ENCODE measurements at regions not wholly inside any gene's neighbourhood (a gene's known extent, or its start where the extent isn't known, plus 50 kb on each side); places are given as distances from the start of the nearest gene placed in this dataset.

GRCh38 chr6:100266494-100267401 lies 198.0 kb downstream of the SIM1 start:
- no peak for DNase-seq

GRCh38 chr6:100262086-100262485 lies 202.6 kb downstream of the SIM1 start:
- DNase-seq, result no peak

DNA sequence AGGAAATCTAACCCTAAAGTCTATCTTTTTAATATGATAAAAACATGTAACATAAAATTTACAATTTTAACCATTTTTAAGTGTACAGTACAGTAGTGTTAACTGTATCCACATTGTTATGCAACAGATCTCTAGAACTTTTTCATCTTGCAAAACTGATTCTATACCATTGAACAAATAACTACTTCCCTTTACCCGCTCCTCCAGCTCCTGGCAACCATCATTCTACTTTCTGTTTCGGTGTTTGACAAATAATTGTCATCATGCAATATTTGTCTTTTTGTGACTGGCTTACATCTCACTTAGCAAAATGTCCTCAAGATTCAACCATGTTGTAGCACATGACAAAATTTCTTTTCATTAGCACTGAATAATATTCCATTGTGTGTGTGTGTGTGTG lies 203.2 kb downstream of the SIM1 start:
- no peak for DNase-seq

GRCh38 chr6:100260584-100260983 lies 204.1 kb downstream of the SIM1 start:
- no peak for DNase-seq

GRCh38 chr6:100259865-100260264 lies 204.9 kb downstream of the SIM1 start:
- no peak for DNase-seq

DNA sequence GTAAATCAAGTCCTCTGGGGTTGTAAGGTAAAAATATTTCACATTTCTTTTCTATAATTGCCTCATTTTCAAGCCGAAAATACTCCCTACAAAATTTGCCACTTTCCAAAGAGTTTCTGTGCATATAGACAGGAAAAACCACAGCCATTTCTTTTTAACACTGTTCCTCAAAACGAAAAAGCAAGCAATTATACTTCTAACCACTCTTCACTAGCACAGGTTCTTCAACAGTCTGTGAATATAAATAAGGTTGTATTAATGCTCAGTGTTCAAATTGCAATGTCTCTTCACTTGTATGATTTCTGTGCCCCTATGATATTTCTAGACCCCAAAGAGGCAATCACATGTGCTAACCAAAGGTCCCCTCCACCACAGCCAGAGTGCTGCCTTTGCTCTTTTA lies 206.0 kb downstream of the SIM1 start:
- DNase-seq, result no peak

GRCh38 chr6:100257793-100258395 lies 206.8 kb downstream of the SIM1 start:
- DNase-seq, result peak; percentile 48

DNA sequence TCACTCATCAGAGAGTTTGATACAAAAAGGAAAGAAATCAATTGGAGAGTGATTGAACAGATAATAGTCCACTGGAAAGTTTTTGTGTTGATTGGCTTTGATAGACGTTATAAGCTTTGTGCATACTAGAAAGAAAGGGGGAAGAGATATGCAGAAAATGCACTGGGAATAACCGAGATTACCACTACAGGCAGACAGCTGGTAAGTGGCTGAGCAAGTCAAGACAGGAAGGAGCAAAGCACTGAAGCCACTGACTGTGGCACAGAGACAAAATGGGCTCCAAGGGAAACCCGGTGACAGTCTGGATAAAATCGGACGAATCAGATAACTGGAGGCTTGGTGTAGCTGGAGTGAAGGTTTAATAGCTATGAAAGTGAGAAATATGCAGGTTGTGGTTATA lies 209.0 kb downstream of the SIM1 start:
- DNase-seq, result no peak

DNA sequence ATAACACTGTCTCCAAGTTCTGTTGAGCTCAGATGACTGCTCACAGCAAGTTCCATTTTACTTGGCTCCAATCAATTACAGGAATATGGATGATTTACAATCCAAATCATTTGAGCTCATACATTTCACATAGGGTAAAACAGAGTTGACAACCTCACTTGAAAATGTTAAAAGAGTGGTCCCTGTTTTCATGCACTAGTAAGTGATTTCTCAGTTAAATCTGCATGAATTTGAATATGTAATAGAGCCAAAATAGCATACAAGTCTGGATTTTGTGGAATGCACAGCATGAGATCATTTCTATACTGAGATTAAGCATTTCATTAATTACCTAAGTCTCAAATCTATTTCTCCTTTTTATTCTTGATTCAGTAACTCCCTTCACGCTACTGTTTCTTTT lies 217.6 kb downstream of the SIM1 start:
- no peak for DNase-seq

DNA sequence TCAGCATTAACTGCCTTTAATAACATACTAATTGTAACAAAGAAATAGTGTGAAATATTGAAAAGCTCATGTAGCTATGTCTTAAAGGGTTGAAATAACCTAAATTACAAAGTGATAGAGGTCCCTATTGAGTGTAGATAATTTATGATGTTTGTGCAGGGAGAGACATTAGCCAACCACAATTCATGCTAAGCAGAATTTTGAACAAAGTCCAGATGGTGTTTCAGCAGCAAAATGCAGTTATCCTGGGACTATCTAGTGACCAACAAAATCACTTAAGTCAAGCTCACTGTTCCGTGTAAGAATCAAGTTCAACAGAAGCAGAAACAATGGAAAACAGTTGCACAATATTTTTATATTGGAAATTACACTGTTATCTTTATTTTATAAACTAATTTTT lies 218.5 kb downstream of the SIM1 start:
- no peak for DNase-seq

DNA sequence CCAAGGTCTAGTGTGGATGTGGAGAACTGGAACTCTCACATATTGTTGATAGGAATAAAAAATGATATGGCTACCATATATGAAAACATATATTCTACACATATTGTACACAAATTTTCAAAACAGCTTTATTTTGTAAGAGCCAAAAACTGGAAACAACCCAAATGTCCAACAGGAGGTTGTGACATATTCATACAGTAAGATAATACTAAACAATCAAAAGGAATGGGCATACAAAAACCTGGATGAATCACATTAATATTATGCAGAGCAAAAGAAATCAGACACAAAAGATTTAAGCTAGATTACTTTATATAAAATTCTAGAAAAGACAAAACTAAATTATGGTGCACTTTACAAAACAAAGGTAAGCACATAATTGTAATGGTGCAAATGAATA lies 223.9 kb downstream of the SIM1 start:
- no peak for DNase-seq

DNA sequence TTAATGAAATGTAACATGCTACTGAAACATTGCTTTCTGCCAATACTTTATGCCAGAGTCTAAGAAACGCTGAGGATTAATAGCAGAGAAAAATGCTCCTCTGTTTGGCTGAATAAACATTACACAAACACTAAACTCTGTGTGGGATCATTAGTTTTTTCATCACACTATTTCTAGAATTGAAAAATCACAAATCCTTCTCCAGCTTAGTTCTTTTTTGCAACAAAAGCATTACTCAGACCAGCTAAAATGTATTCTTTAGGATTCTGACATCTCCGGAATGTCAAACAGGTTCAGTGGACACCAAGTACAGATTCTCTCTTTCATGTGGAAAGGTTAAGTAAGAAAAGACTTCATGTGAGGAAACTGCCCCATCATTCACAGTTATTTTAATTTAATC lies 226.9 kb downstream of the SIM1 start:
- DNase-seq, result no peak

DNA sequence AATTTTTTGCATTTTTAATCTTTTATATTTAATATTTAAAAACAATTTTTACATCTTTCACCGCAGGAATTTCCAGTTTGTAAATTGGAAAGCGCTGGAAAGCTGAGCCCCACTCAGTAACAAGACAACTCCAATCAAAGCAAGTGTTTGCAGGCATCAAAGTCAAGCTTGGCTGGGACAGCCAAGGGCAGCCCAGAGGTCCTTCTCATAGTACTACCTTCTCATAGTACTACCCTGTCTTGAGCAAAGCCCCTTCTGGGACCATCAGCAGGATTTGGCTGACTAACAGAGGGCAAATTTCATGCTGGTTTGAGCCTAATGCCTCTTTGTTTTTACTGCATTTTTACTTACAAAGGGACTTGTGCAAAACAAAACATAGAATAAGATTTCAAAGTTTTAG lies 228.3 kb downstream of the SIM1 start:
- no peak for DNase-seq

DNA sequence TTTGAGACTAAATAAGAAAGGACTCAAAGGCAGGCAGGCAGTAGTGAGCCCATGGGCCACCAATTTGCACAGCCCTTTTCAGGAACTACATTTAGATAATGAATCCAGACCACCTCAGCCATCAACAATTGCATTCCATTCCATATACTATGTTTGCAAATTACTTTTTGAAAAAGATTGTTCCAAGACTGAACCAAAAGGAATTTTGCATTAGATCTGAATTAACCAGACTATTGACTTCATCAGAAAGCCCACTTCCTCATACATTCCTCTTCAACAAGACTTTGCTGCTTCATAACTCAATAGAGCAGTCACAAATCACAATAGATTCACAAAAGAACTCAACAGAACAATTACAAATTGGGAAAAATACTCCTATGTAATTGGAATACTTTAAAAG lies 229.1 kb downstream of the SIM1 start:
- no peak for DNase-seq

DNA sequence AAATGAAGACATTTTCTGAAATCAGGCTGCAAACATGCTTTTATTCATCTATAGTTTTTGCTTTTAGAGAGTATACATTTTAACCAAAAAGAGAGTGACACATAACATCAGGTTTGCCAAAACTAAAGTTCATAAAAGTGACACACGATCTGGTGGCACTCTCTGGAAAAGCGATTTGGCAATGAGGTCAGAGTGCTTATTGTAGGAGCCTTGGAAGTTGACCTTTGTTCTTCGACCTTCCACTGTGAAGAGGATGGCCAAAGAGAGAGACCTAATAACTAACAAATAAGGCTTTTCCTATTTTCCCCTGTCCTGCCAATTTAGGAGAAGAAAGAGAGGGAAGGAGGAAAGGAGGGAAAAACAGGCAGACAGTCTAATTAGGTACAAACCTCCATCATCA lies 230.1 kb downstream of the SIM1 start:
- no peak for DNase-seq

GRCh38 chr6:100232781-100233573 lies 231.7 kb downstream of the SIM1 start:
- no peak for DNase-seq

GRCh38 chr6:100230953-100231316 lies 233.8 kb downstream of the SIM1 start:
- no peak for DNase-seq

DNA sequence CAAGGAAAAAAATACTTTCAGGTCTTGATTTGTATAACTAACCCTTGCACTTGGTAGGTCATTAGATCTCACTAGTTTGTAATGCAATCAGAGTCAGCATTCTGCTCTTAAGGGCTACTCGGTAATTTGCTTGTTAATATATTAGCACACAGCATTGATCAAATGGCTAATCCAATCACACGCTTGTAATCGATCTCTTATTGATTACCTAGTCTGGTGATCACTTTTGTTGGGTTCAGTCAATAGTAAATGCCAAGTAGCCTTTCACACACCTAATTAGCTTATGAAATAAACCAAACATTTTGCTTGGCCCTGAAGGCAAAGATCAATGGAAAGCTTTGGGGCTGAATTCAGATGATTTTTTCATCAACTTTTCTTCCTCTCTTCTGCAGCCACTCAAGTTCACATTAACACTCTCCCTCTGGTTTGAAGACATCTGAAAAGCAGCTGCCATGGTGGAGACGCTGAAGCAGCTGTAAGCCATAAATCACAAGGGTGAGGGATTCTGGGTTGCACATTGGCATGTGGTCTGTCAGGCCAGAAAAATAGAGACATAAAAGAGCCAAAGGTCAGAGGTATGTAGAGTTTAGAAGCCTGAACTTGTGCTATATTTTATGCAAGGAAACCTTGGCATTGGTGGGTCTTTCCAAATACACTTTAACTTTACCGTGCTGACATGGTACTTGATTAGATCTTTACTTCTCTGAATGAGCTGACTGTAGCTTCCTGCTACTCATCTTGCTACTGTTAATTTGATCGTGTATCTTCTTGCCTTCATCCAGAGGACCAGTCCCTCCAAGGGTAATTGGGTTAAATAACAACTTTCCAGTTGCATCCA lies 234.4 kb downstream of the SIM1 start:
- DNase-seq, result peak; percentile 30

GRCh38 chr6:100229512-100229911 lies 235.2 kb downstream of the SIM1 start:
- DNase-seq, result peak; percentile 43

- DNase-seq, result peak; percentile 74
Measured at GRCh38 chr6:100228834-100229441, 234.9 kb upstream of the MCHR2 start.

- no peak for DNase-seq
Measured at GRCh38 chr6:100228437-100228833, 234.4 kb upstream of the MCHR2 start.

GRCh38 chr6:100226811-100227210 lies 232.8 kb upstream of the MCHR2 start:
- DNase-seq, result no peak
